ENCODE measurements at regions not wholly inside any gene's neighbourhood (a gene's known extent, or its start where the extent isn't known, plus 50 kb on each side); places are given as distances from the start of the nearest gene placed in this dataset.

GRCh38 chr6:126198631-126199030, 141.3 kb upstream of the CENPW start:
- no peaks in the 10 kb centered on the region for H4K20me1 ChIP-seq (ENCODE audit: control insufficient read depth, extremely low read depth, insufficient read depth, low read length)
- no peak overlapping the region for H2AFZ ChIP-seq (ENCODE audit: low read length)
- H3K4me1 ChIP-seq (ENCODE audit: control insufficient read depth, extremely low read depth, insufficient read depth, low read length): no peaks in the 10 kb centered on the region
- DNase-seq (ENCODE audit: low read depth in 2 of 2): no peak
- no peak overlapping the region for H3K27ac ChIP-seq (ENCODE audit: insufficient read depth, low read length)
- TF ChIP-seq CTCF (conservative IDR thresholded peaks at IDR 0.05 in 1 of 2, IDR thresholded peaks at IDR 0.05 in 1 of 2; ENCODE audit: low read depth in 1 of 2, low read length in 2 of 2) (no peak), EZH2 (IDR thresholded peaks at IDR 0.05; ENCODE audit: low read length, missing control alignments) (no peak)
- H3K4me3 ChIP-seq (replicated peaks in 1 of 4; ENCODE audit: control extremely low read depth in 1 of 4, insufficient read depth in 1 of 4, low read depth in 3 of 4, low read length in 4 of 4): no peak overlapping the region
- no peaks in the 10 kb centered on the region for H3K36me3 ChIP-seq (ENCODE audit: control insufficient read depth, insufficient read depth, low read length)
- H3K9me3 ChIP-seq (ENCODE audit: control insufficient read depth, insufficient read depth, low read depth, low read length): no peaks in the 10 kb centered on the region
- H3K79me2 ChIP-seq (ENCODE audit: control insufficient read depth, insufficient read depth, low read length): no peaks in the 10 kb centered on the region
- no peak overlapping the region for H3K9ac ChIP-seq (ENCODE audit: insufficient read depth, low read length)
- no peaks in the 10 kb centered on the region for H3K27me3 ChIP-seq (ENCODE audit: control insufficient read depth, insufficient read depth, low read length)
- H3K4me2 ChIP-seq (ENCODE audit: extremely low read depth, insufficient read depth, low read length): no peak overlapping the region

GRCh38 chr6:126199466-126199865, 140.4 kb upstream of the CENPW start:
- H3K4me3 ChIP-seq (replicated peaks in 1 of 4; ENCODE audit: control extremely low read depth in 1 of 4, insufficient read depth in 1 of 4, low read depth in 3 of 4, low read length in 4 of 4): no peak overlapping the region
- no peaks in the 10 kb centered on the region for H3K36me3 ChIP-seq (ENCODE audit: control insufficient read depth, insufficient read depth, low read length)
- no peaks in the 10 kb centered on the region for H3K79me2 ChIP-seq (ENCODE audit: control insufficient read depth, insufficient read depth, low read length)
- no peak overlapping the region for H3K4me2 ChIP-seq (ENCODE audit: extremely low read depth, insufficient read depth, low read length)
- no peak overlapping the region for H3K27ac ChIP-seq (ENCODE audit: insufficient read depth, low read length)
- TF ChIP-seq CTCF (conservative IDR thresholded peaks at IDR 0.05 in 1 of 2, IDR thresholded peaks at IDR 0.05 in 1 of 2; ENCODE audit: low read depth in 1 of 2, low read length in 2 of 2) (no peak), EZH2 (IDR thresholded peaks at IDR 0.05; ENCODE audit: low read length, missing control alignments) (no peak)
- H3K9me3 ChIP-seq (ENCODE audit: control insufficient read depth, insufficient read depth, low read depth, low read length): no peaks in the 10 kb centered on the region
- no peak overlapping the region for H3K9ac ChIP-seq (ENCODE audit: insufficient read depth, low read length)
- DNase-seq (ENCODE audit: low read depth in 2 of 2): no peak
- no peaks in the 10 kb centered on the region for H4K20me1 ChIP-seq (ENCODE audit: control insufficient read depth, extremely low read depth, insufficient read depth, low read length)
- no peak overlapping the region for H2AFZ ChIP-seq (ENCODE audit: low read length)
- no peaks in the 10 kb centered on the region for H3K4me1 ChIP-seq (ENCODE audit: control insufficient read depth, extremely low read depth, insufficient read depth, low read length)
- H3K27me3 ChIP-seq (ENCODE audit: control insufficient read depth, insufficient read depth, low read length): no peaks in the 10 kb centered on the region

- H3K4me2 ChIP-seq (ENCODE audit: extremely low read depth, insufficient read depth, low read length): no peak overlapping the region
These were observed 137.2 kb upstream of the CENPW start for GRCh38 chr6:126202707-126203106.

More at GRCh38 chr6:126202707-126203106, 137.2 kb upstream of the CENPW start:
- H3K9me3 ChIP-seq (ENCODE audit: control insufficient read depth, insufficient read depth, low read depth, low read length): no peaks in the 10 kb centered on the region
- no peaks in the 10 kb centered on the region for H3K4me1 ChIP-seq (ENCODE audit: control insufficient read depth, extremely low read depth, insufficient read depth, low read length)
- TF ChIP-seq CTCF (conservative IDR thresholded peaks at IDR 0.05 in 1 of 2, IDR thresholded peaks at IDR 0.05 in 1 of 2; ENCODE audit: low read depth in 1 of 2, low read length in 2 of 2) (no peak), EZH2 (IDR thresholded peaks at IDR 0.05; ENCODE audit: low read length, missing control alignments) (no peak)
- no peaks in the 10 kb centered on the region for H4K20me1 ChIP-seq (ENCODE audit: control insufficient read depth, extremely low read depth, insufficient read depth, low read length)
- no peaks in the 10 kb centered on the region for H3K27me3 ChIP-seq (ENCODE audit: control insufficient read depth, insufficient read depth, low read length)
- H3K4me3 ChIP-seq (replicated peaks in 1 of 4; ENCODE audit: control extremely low read depth in 1 of 4, insufficient read depth in 1 of 4, low read depth in 3 of 4, low read length in 4 of 4): no peak overlapping the region
- H3K79me2 ChIP-seq (ENCODE audit: control insufficient read depth, insufficient read depth, low read length): no peaks in the 10 kb centered on the region
- H3K9ac ChIP-seq (ENCODE audit: insufficient read depth, low read length): no peak overlapping the region
- H2AFZ ChIP-seq (ENCODE audit: low read length): no peak overlapping the region
- no peaks in the 10 kb centered on the region for H3K36me3 ChIP-seq (ENCODE audit: control insufficient read depth, insufficient read depth, low read length)
- no peak for DNase-seq (ENCODE audit: low read depth in 2 of 2)
- H3K27ac ChIP-seq (ENCODE audit: insufficient read depth, low read length): no peak overlapping the region

All from fibroblast of lung (primary cell).